ENCODE measurements at regions not wholly inside any gene's neighbourhood (a gene's known extent, or its start where the extent isn't known, plus 50 kb on each side); places are given as distances from the start of the nearest gene placed in this dataset.

GRCh38 chr16:51310159-51310558 is 159.1 kb upstream of the SALL1 start:
- no peak overlapping the region for H3K4me3 ChIP-seq (replicated peaks; ENCODE audit: low read depth, low read length)
- DNase-seq (ENCODE audit: low read depth): no peak
- TF ChIP-seq, protein P1, sequence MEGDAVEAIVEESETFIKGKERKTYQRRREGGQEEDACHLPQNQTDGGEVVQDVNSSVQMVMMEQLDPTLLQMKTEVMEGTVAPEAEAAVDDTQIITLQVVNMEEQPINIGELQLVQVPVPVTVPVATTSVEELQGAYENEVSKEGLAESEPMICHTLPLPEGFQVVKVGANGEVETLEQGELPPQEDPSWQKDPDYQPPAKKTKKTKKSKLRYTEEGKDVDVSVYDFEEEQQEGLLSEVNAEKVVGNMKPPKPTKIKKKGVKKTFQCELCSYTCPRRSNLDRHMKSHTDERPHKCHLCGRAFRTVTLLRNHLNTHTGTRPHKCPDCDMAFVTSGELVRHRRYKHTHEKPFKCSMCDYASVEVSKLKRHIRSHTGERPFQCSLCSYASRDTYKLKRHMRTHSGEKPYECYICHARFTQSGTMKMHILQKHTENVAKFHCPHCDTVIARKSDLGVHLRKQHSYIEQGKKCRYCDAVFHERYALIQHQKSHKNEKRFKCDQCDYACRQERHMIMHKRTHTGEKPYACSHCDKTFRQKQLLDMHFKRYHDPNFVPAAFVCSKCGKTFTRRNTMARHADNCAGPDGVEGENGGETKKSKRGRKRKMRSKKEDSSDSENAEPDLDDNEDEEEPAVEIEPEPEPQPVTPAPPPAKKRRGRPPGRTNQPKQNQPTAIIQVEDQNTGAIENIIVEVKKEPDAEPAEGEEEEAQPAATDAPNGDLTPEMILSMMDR (IDR thresholded peaks at IDR 0.05; ENCODE audit: low read length, missing control alignments): no peak

- no peak for DNase-seq (ENCODE audit: low read depth)
- H3K4me3 ChIP-seq (replicated peaks; ENCODE audit: low read depth, low read length): no peak overlapping the region
- TF ChIP-seq, protein P1 (IDR thresholded peaks at IDR 0.05; ENCODE audit: low read length, missing control alignments): no peak
Observed at GRCh38 chr16:51306886-51307595, 156.0 kb upstream of the SALL1 start.

DNA sequence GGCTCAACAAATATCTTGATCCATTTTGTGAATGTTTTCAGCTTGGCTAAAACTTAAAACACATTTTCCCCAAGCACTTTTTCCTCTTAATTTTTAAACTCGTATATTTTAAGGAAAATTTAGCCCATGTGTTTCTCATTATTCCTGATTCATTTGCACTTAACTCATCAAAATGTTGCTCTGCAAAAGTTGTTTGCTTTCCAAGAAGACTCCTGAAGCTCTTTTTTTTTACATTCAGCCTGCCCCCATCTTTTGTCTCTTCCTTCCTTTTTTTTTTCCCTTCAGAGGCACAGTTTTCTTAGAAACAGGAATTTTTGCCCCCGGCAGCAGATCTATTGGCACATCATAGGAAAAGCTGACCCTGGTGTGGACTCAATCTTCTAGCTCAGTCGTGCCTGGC is 155.0 kb upstream of the SALL1 start:
- DNase-seq (ENCODE audit: low read depth): no peak
- H3K4me3 ChIP-seq (replicated peaks; ENCODE audit: low read depth, low read length): no peak overlapping the region
- TF ChIP-seq, protein P1 (IDR thresholded peaks at IDR 0.05; ENCODE audit: low read length, missing control alignments): no peak

GRCh38 chr16:51305337-51305736 is 154.3 kb upstream of the SALL1 start:
- no peak overlapping the region for H3K4me3 ChIP-seq (replicated peaks; ENCODE audit: low read depth, low read length)
- TF ChIP-seq, protein P1 (IDR thresholded peaks at IDR 0.05; ENCODE audit: low read length, missing control alignments): no peak
- DNase-seq (ENCODE audit: low read depth): no peak

- TF ChIP-seq, protein P1 (IDR thresholded peaks at IDR 0.05; ENCODE audit: low read length, missing control alignments): no peak
- no peak for DNase-seq (ENCODE audit: low read depth)
- no peak overlapping the region for H3K4me3 ChIP-seq (replicated peaks; ENCODE audit: low read depth, low read length)
Observed at GRCh38 chr16:51302042-51302441, 151.0 kb upstream of the SALL1 start.

GRCh38 chr16:51298800-51299199 is 147.7 kb upstream of the SALL1 start:
- DNase-seq (ENCODE audit: low read depth): no peak
- no peak overlapping the region for H3K4me3 ChIP-seq (replicated peaks; ENCODE audit: low read depth, low read length)
- TF ChIP-seq, protein P1 (IDR thresholded peaks at IDR 0.05; ENCODE audit: low read length, missing control alignments): no peak

Data from fibroblast of pulmonary artery (primary cell).